Astrocyte of the hippocampus (primary cell): ENCODE measurements at regions not wholly inside any gene's neighbourhood (a gene's known extent, or its start where the extent isn't known, plus 50 kb on each side); places are given as distances from the start of the nearest gene placed in this dataset.

Experiments
- DNase-seq: peaks from one replicate; pipeline ENCODE4 v3.0.0; 2011; ENCODE audit warnings: low read depth, low spot score

DNA sequence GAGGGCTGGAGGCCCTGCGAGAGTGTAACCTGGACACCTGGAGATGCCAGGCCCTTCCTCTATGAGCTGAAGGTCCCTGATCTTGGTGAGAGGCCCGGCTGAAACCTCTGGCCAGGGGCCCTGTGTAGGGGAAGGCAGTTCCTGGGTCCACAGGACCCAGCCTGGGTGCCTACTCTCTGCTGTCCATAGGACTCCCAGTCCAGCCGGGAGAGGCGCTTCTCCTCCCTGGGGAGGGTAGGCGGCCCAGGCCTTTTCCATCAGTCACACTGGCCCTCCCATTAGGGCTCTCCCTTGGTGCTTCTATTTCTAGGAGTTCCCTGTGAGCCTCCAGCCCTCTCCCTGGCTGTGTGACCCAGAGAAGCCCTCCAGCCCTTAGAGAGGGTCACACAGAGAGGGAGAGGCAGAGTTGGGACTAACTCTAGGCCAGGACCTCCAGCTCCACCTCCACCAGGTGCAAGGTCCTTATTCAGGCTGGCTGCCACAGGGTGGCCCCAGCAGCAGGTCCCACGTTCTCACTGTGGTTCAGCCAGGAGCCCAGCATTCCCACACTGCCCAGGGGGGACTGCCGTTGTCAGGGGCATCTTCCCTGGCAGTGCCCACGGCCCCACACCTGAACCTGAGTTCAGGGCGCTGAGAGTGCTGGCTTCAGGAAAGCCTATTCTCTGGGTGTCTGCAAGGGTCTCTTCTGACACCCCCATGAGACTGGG is 146.8 kb downstream of the SMAD6 start:
- no peak for DNase-seq

- DNase-seq: no peak
These were observed 147.3 kb downstream of the SMAD6 start for GRCh38 chr15:66849393-66849745.

DNA sequence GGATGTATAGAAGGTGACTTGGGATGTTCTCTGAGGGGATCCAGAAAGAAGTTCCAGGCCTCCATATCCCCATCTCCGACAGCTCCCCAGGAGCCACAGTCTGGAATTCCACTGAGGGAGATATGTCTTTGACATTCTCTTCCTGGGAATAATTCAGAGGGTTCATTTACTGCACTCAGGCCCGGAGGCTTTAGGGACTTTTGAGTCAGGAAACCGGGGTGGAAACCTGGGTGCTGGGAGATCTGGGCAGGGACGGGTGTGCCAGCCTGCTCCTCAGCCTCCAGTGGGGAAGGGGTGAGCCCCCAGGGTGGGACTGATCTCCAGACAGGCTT is 147.7 kb downstream of the SMAD6 start:
- no peak for DNase-seq

DNA sequence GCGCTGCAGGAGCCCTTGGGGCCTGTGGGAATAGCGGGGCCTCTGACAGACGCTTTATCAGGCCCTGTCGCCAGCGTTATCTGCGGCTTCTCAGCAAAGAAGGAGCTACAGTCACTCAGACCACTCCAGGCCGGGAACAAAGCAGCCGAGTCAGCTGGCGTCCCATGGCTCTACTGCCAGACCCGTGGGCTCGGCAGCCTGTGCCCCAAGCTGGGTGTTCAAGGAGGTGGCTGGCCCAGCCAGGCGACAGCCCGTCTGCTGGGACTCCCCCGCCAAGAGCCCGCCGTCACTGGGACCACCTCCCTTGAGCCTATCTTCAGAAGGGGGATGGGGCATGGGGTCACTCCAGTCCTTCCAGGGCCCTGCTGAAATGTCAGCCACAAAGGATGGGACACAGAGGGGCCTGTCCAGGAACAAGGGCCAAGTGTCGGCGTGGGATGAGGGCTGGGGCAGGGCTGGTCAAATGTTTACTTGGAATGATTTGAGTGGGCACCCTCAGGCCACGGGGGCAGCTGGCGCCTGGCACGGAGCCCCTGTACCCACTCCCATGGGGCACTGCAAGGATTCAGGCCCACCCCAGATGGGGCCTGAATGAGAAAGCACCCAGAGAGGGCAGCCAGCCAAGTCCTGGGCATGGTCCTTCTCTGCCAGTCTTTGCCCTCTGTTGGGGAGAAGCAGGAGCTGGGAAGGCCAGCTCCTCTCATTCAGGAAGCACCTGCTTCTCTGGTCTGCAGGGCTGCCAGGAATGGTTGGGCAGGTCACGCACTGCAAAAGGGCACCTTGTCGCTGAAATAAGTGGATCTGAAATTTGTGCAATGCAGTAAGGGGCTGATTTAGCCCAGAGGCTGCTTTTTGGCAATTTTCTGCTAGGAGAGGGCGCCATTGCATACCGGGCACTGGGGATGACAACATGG is 148.3 kb downstream of the SMAD6 start:
- peak; percentile 42 for DNase-seq

- peak; percentile 17 for DNase-seq
These were observed 148.9 kb downstream of the SMAD6 start for GRCh38 chr15:66850996-66851310.

GRCh38 chr15:66851311-66852063 is 149.5 kb downstream of the SMAD6 start:
- peak; percentile 92 for DNase-seq

- DNase-seq: no peak
These were observed 150.2 kb downstream of the SMAD6 start for GRCh38 chr15:66852064-66852905.

- DNase-seq: no peak
These were observed 152.3 kb downstream of the SMAD6 start for GRCh38 chr15:66854012-66854965.

GRCh38 chr15:66855041-66855440 is 153.0 kb downstream of the SMAD6 start:
- DNase-seq: no peak

DNA sequence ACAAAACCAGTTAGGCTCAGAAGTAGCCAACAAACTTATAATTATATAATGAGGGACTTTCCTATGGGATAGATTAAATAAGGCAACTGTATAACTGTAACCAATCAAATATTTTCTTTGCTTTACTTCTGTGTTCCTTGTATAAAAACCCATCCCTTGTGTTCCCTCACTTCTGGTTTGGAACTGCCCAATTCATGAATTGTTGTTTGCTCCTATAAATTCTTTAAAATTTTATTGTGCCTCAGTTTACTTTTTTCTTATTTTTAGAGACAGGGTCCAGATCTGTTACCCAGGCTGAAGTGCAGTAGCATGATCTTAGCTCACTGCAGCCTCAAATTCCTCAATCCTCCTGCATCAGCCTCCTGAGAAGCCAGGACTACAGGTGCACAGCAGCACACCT is 155.7 kb downstream of the SMAD6 start:
- no peak for DNase-seq

DNA sequence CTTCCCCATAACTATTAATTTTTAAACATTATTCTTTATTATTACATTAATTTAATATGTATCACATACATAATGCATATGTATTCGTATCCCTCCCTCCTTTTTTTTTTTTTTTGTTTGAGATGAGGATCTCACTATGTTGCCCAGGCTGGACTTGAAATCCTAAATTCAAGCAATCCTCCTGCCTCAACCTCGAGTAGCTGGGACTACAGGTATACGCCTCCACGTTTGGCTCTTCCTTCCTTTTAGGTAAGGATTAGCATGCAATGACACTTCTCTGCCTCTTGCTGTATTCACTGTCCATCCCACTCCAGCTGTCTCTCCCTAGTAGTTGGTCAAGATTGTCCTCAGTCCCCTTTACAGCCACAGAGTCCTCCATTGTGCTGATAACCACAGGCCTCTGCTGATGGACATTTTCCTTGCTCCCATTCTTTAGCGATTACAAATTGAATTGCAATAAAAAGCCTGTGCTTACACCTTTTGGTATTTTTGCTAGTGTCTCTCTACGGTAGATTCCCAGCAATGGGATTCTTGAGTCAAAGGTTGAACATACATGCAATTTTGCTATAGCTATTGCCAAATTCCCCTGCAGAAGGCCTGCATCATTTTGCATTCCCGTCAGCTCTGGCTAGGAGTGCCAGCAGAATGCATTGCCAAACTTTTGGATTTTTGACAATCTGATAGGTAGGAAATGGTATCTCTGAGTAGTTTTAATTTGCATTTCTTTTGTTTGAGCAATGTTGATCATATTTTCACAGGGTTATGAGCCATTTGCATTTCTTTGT is 156.6 kb downstream of the SMAD6 start:
- no peak for DNase-seq

DNA sequence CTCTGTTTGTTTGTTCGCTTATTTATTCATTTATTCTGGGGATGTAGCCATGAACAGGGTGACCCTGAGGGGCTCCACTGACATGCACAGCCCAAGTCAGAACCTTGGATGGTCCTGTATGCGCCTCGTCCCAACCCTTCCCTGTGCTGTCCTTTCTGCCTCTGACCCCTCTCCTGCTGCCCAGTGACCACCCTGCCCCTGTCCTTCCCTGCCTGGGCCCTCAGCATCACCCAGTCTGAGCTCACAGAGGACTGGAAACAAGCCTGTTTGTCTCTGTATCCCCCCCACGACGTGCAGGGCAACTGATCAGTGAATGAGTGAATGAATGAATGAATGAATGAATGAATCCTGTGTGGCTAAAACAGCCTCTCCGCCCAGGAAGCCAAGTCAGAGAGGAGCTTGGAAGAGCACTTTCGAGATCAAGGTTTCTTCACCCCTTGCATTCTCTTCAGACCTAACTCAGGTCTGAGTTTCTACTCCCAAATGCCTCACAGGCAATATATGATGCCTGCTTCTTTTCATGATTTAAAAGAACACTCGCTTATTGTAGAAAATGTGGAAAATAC is 157.7 kb downstream of the SMAD6 start:
- no peak for DNase-seq

DNA sequence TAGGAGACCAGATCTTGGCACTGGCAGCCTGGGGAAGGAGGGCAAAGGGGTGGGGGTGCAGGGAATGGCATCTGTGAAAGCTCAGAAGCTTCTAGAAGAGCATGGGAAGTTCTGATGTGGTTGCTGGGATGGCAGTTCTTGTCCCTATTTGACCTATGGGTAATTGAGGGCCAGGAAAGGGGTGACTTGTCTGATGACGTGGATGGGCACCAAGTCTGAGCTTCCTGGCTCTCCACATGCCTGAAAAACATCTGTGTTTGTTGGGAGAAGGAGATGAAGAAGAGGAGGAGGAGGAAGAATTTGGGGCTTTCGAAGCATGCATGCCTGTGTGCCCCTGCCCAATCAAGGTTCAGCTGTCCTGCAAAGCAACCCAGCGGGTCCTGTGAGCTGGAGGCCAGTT is 158.8 kb downstream of the SMAD6 start:
- DNase-seq: no peak

DNA sequence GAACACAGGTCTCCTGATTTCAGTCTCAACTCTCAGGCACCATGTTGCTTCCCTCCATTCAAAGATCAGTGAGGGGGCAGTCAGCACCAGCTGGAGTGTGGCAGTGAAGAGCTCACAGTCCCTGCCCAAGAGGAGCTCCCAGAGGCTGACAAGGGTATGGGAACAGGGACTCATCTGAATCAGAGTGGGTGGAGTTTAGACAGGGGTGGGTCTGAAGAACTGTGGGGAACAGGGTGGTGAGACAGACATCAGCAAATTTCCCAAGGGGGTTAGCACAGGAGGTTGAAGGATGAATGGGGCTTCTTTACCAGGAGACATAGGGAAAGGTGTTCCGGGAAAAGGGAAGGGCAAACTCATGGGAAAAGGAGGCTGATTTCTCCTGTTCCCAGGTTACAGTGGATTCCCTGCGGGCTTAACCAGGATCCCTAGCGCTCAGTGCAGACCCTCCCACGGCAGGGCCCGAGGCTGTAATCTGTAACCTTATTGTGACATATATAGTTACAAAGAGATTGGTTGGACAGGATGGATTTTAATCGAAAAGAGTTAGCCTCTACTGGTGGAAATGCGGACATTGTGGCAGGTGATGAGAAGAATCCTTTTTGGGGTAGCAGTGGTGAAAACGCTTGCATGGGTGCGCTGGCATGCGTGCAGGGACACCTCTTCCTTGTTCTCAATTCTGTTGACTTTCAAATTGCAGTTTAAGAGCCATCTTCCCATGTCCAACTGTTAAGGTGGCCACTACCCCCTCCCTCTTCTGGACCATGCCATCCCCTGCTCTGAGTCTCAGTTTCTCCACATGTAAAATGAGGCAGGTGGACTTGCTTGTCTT is 160.3 kb downstream of the SMAD6 start:
- DNase-seq: no peak

GRCh38 chr15:66862940-66863335 is 160.9 kb downstream of the SMAD6 start:
- DNase-seq: peak; percentile 91

- DNase-seq: no peak
These were observed 161.5 kb downstream of the SMAD6 start for GRCh38 chr15:66863390-66864085.

GRCh38 chr15:66864086-66864830 is 162.2 kb downstream of the SMAD6 start:
- DNase-seq: no peak
